ENCODE measurements at regions not wholly inside any gene's neighbourhood (a gene's known extent, or its start where the extent isn't known, plus 50 kb on each side); places are given as distances from the start of the nearest gene placed in this dataset.
"Not testable (repeated sequence)": the region's sequence is repeated elsewhere in the genome, so short reads cannot be mapped to it uniquely, and the experiment has no call there.

DNA sequence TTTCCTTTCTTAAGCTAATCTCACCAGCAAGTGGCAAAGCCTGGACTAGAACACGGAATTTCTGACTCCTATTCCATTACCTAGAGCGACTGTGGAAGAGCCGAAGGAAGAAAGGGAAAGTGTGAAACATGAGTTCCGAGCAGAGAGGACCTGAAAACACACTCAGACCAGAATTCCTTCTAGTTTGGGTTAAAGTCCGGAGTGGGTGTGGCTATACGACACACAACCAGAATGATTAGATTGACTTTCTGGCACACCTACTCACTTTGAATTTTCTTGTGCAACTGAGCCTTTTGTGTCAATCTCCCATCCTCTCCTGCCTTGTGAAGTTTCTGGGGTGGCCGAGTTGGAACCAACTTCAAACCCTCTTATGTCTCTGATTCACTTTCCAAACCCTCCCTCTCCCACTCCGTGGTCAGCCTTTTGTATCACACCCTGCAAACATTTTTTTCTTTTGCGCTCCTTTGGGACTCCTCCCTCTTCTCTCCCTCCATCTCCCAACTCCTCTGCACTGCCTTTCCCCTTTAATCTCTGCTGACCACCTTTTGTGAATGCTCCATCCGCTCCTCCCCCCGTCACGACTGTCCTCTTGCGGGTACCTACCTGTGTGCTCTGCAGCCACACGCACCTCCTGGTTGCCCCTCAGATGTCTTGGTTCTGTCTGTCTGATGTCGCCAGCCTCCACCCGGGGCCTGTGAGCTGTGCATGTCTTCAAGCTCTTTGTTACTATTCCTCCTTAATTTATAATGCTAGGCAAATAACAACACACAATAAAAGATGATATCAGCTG is 86.3 kb upstream of the BLID start:
- no peak for DNase-seq (ENCODE audit: low read depth)

DNA sequence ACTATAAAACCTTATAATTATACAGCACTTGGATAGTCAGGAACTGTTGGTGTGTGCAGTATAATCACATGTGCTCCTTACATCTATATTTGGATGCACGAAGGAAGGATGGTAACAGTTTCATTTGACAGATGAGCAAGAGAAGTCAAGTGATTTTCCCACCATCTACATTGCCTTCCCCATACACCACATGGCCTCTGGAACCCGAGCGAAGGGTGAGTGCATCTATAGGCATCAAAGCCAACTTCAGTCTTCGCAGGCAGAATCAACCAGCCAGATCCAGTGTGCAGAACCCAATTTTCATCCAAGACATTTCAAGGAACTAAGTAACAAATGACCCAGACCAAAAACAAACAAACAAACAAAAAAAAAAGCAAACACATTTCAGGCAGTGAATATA is 85.1 kb upstream of the BLID start:
- DNase-seq (ENCODE audit: low read depth) = no peak

DNA sequence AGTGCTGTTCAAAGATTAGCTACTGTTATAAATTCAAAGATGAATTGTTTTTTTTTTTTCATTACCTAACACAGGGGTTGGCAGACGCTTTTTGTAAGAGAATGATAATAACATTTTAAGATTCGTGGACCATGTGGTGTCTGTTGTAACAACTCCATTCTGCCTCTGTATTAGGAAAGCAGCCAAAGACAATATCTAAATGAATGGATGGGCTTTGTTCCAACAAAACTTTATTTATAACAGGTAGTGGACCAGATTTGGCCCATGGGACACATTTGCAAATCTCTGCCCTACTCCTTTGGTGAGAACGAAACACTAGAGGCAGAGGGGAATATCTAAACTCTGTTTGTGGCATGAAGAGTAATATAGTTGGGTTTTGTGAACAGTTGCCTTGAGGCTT is 83.6 kb upstream of the BLID start:
- no peak for DNase-seq (ENCODE audit: low read depth)

DNA sequence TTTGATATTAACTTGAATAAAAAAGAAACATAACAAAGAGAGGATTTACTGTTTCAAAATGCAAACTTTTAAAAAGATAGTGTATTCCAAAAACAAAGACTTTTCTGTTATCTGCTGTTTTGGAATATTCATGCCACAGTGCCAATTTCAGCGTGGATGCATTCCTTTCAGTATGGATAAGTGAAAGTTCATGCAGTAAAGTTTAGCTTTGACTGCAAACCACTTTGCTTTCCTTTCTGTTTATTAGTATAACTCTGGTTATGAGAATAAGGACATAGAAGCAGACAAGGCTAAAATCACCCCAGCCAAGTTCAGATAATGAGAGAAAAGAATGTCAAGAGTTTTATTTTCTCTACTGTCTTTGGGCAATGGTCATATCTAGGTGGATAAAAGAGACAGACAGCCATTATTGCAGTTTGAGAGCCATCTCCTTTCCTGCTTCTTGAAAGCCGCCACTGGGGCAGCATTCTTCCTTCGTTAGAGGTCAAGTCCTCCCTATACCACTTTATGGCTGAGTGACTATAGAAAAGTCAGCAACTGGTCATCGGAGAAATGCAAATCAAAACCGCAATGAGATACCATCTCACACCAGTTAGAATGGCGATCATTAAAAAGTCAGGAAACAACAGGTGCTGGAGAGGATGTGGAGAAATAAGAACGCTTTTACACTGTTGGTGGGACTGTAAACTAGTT is 82.4 kb upstream of the BLID start:
- DNase-seq (ENCODE audit: low read depth) = no peak

DNA sequence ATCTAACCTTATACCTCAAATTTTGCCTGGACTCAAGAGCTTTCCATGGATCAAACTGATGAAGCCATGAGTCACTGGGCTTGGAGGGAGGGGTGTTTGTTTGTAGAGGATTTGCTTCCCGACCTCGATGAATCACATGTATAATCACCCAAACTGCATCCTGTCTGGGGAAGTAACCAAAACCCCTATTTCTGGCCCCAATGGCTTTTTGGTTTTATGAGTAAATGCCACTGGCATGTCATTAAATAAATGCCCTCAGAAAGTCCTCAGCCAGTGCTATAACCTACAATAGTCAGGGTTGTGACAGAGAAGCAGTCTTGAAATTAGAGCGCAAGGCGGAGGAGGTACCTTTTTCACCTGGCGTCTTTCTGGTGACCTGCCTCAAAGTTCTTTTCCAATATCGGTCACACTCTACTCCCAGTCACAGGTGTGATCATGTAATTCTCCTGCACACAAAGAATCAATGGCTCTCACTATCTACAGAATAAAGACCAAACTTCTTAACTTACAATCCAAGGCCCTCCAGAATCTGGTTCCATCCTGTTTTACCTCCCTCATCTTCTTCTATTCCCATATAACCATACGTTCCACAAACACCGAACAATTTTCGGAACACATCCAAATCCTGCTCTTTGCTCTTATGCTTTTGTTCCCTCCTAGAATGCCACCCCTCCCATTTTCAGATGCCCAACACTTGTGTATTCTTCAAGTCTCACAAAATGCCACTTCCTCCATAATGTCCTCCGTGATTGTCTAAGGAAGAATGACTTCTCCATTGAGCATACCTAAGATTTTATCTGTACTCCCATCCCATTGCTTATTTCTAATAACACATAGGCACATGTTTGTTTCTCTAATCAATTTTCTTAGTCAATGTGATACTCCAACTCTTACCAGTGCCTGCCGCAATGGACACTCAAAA is 81.3 kb upstream of the BLID start:
- DNase-seq (ENCODE audit: low read depth) = no peak

DNA sequence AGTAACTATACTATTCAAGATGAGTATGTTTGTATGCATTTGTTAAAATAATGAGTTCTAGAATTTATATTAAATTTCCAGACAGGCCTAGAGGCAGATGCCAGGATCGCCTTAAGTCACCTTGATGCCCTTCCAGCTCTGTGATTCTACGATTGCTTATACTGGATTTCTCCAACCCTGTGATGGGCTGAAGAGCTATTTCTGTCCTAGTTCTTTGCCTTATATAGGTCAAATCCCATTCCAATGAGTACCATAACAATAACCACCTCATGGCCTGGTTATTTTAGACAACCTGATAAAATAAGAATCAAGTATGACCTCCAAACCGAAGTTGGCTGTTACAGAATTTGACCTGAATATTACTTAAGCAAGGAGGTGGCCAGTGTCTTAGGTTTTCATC is 79.8 kb upstream of the BLID start:
- DNase-seq (ENCODE audit: low read depth) = no peak

DNA sequence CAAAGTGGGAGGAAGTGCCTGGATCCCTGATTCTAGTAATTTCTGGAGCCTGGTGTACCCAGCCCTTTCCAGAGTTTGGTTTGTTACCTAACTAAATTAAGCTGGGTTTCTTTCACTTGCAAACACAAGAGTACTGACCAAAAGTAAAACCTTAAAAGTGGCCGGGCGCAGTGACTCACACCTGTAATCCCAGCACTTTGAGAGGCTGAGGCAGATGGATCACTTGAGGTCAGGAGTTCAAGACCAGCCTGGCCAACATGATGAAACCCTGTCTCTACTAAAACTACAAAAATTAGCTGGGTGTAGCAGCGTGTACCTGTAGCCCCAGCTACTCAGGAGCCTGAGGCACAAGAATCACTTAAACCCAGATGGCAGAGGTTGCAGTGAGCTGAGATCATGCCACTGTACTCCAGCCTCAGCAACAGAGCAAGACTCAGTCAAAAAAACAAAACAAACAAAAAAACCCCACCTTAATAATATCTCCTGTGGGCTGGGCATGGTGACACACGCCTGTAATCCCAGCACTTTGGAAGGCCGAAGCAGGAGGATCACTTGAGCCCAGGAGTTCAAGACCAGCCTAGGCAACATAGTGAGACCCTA is 78.0 kb upstream of the BLID start:
- not testable (repeated sequence) for DNase-seq (ENCODE audit: low read depth)

DNA sequence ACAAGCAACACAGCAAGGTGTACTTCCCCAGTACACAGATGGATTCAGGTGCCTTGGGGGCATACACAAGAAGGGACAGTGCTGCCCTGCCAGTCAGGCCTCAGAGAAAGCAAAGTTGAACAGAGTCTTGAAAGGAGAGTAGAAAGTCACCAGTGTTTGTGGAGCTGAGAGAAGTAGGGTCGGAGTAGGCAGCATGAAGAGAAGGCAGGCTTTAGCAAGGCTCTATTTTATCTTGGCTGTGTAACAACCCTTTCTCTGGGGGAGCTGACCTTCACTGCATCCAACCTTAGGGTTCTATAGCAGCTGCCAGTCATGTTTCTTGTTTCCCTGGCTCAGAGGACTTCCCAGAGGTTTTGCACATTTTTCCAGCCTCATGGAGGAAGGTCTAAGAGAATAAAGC is 77.4 kb upstream of the BLID start:
- DNase-seq (ENCODE audit: low read depth) = no peak

DNA sequence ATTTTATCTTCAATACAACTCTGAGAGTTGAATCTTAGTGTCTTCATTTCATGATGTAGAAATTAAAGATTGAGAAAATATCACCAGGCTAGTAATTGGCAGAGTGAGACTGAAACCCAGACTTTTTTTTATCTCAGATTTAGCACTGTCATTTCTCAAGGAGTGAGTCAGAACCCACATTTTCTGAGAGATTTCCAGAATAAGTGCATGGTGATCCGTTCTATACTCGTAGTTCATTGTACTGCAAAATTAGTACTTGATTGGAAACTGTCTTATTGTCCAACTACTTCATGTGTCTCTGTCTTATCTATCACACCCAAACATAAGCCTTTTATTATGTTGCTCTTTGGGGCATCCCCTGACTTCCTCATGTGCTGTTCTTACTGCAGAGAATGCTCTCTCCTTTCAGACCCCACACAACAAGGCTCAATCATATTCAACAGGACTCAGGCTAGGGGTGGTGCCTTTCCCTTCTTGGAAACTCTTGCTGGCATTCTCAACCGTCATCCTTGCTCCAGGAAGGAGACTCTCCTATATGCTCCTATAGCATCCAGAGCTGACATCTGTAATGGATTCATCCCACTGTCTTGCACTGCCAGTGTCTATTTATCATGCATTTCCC is 76.7 kb upstream of the BLID start:
- DNase-seq (ENCODE audit: low read depth) = no peak

DNA sequence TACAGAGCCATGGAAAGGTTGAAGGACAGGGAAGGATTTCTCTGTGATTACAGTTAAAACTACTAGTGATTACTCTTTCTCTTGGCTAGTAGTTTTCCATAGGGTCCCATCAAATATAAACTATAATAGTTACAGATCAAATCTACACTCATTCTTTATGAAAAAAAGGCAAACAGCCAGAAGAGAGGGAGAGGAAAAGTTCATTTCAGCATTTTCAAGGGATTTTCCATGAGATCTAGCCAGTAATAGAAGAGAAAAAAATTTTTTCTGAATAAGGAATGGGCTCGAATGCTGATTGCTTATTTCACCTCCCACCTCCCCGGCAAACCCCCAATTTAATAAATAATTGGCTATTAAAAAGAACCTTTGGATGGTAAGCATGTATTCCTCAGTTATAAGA is 74.8 kb upstream of the BLID start:
- no peak for DNase-seq (ENCODE audit: low read depth)

DNA sequence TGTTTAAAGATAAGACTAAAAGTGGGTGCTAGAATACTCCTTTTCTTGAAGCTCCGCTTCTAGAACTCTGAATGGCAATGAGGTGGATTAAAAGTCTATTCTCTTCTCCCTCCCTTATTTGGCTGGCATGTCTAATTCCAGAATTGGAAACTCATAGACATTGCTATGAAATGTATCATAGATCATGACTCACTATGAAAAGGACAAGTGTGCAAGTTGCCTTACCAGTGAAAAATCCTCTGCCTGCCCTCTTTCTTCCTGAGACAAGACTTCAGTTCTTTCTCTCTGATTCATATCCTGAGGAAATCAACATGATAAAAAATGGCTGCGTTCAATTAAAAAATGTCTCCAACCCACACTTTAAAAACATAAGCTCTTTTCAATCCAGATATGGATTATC is 73.2 kb upstream of the BLID start:
- no peak for DNase-seq (ENCODE audit: low read depth)

DNA sequence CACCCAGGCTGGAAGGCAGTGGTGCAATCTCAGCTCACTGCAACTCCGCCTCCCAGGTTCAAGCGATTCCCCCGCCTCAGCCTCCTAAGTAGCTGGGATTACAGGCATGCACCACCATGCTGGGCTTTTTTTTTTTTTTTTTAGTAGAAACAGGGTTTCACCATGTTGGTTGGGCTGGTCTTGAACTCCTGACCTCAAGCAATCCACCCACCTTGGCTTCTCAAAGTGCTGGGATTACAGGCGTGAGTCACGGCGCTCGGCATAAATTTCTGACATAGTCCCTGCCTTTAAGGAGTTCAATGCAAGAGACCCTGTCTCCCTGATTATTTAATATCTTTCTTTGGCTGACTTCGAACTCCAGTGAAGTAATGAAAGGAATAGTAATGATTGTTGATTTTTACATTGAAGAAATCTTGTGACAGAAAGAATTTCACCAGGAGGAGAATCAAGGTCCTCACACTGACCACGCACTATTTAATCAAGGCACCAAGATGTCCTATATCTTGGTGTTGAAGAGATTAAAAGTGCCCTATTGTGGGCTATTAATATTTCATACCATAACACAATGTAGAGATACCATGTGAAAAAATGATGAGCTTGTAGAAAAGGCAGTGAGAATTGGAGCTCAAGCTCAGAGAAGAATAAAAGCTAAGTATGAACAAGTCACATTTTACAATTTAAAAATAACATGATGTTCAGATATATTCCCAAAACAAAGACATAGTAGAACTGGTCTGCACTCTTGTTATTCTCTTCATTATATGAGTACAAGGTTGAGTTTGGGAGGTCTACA is 71.6 kb upstream of the BLID start:
- no peak for DNase-seq (ENCODE audit: low read depth)

DNA sequence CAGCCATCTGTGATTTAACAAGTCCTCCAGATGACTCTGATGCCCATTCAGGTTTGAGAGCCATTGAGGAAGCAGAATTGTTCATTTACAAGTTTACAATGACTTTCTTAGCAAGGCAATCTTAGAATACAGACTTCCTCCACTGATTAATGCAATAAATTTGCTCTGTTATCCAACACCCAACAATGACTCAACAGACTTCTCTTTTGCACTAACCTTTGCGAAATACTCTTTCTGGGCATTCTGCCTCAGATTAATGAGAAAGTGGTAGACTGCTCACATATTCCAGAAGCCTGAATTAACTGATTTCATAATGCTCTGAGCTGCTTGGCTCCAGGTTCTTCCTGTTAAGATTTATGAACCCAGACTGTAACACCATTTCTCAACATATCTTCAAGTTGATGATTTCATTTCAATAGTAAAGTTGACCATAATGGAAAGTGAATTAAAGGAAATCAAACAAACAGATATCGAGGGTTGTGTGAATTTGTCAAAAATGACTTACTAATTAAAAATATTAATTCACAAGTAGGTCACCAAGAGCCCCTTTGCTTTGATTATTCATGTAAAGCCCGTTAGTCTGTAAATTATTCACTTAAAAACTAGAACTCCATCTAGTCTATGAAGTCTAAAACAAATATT is 70.5 kb upstream of the BLID start:
- no peak for DNase-seq (ENCODE audit: low read depth)

DNA sequence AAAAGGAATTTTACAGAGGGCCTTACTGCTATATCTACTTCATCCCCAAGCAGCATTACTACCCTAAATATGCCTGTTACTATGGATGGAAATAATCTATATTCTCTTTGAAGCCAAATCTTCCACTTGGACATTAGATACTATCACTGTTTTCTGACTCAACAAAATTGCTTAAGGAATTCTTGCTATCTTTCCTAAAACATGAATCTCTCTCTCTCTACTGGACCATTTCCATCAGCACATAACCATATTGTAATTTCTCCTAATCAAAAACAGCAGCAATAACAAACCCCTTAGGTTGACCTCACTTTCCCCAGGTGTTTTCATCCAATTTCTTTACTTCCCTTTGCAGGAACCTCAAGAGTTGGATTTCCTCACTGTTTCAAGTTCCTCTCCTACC is 67.9 kb upstream of the BLID start:
- no peak for DNase-seq (ENCODE audit: low read depth)

DNA sequence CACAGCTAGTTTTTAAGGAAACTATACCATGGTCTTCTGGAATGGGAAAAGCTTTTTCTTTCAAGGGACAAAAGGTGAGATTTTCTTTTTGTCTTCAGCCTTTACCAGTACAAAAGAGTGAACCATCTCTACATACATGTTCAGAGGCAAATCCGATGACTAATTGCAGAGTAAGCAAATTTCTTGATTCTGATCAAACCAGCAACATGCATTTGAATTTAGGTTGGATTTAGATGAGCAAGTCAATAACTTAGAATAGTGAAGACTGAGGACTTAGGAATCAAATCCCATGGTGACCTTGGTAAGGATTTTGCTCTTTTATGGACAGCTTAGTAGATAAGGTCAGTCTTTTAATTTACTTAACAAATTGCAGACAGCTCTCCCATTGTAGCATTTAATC is 65.9 kb upstream of the BLID start:
- no peak for DNase-seq (ENCODE audit: low read depth)

DNA sequence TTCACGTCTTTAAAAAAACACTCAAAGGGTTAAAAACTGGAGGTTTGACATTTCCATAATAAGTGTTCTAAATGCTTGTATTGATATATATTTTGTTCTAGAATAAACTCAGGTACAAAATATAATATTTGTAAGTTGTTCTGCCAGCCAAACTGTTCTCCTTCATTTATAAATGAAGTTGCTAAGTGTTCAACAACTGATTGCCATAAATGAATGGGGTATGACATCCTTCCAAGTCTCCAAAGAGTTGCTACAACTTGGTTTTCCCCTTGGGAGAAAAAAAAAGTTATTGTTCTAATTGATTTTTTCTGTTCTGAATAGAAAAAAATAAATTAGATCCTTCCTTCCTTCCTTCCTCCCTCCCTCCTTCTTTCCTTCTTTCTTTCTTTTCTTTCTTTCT is 65.4 kb upstream of the BLID start:
- no peak for DNase-seq (ENCODE audit: low read depth)

DNA sequence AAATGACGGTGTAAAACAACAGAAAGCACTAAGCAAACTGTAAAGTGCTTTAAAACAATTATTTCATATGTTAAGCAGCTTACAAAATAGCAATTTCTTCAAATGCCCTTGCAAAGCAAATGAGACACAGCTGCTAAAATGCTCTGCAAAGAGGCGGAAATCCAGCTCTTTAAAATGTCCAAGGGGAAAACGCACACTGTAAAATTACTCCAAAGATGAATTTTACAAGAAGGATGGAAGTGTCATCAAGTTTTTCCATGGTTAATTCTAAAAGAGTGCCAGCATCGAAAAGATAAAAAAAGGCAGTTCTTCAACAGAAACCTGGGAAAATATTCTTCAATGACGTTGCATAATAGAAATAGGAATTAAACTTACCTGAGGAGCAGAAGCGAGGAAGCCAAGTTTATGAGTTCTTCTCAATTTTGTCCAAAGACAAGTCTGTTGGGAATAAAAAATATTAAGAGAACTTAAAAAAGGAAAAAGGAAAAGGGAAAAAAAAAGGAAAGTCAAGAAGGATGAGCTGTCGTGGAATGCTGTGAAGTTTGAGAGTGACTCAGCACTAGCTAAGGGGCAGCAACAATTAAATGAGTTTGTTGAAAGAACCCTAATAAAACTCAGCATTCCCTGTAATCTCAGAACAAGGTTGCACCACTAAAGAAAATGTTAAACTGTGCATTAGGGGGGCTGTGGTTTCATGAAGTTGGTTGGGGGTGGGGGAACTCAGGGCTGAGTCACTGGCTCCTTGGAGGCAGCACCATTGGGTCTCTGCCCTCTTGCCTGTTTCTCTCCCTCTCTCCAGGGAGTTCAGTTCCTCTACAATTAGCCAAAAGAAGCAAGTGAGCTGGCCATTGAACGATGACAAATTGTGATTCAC is 64.2 kb upstream of the BLID start:
- DNase-seq (ENCODE audit: low read depth) = no peak

DNA sequence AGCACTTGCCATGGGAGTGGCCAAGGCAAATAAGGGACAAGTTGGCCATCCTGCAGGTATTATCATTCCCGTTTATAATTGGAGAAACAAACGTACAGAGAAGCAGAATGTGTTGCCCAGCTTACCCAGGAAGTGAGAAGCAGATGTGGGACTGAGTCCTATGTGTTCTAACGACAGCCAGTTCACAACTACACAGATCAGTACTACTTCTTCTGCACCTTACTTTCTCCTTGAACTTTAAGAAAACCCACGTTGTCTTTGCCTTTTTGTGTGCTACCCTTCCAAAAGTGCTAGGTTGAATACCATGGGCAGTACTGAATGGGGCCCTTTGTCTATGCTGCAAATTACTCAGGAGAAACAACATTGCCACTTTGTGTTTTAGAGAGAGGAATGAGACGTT is 62.8 kb upstream of the BLID start:
- DNase-seq (ENCODE audit: low read depth) = no peak

DNA sequence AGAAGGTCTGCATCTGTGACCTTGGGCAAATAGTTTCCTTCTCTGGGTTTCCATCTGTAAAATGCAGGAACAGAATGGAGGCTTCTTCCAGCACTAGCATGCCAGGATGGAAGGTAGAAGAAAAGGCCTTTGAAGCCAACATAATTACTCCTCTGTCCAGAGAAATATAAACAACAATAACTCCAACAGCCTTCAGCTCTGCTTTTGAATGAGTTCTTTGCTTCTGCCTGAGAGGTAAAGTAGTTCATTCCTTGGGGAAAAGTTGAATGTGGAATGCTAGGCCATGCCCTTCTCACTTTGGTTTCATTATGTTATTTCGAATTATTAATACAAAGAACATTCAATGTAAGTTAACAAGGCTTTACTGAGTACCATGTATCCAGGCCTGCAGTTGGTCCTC is 61.2 kb upstream of the BLID start:
- no peak for DNase-seq (ENCODE audit: low read depth)

DNA sequence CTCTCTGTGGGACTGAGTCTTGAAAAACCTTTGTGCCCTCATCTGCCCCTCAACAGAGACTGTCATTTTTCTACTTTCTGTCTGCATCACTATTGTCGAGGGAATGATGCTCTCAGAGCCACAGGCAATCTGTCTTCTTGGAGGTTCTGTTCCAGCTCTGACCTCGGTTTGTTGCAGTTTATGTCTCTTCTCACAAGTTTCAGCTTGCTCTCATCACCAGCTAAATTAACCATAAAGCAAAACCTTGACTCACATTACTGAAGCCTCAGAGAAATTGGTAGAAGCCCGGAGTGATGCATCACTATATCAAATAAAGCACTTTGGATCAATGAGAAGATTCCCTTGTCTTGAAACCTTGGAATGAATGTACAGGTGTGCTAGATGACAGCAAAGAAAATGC is 60.6 kb upstream of the BLID start:
- DNase-seq (ENCODE audit: low read depth) = no peak
